PC-9 (cell line): ENCODE measurements at regions not wholly inside any gene's neighbourhood (a gene's known extent, or its start where the extent isn't known, plus 50 kb on each side); places are given as distances from the start of the nearest gene placed in this dataset.
"Not testable (repeated sequence)": the region's sequence is repeated elsewhere in the genome, so short reads cannot be mapped to it uniquely, and the experiment has no call there.

Experiments
- BruUV-seq: library from RNA; stranded (reverse); fragments of 400-500 nt; replicated peaks from 2 replicates; lab custom pipeline; 2021; lab: Mats Ljungman, UMichigan
- CTCF ChIA-PET: fragments of 300-600 bp; sonication (Branson Sonifier 250); formaldehyde crosslinking; loops from one replicate; lab custom pipeline; 2022; ENCODE audit warnings: antibody characterized with exemption; lab: Charles Lee
- POLR2A ChIA-PET: fragments of 300-600 bp; sonication (Branson Sonifier 250); formaldehyde crosslinking; loops from one replicate; lab custom pipeline; 2022; ENCODE audit warnings: antibody characterized with exemption; ENCODE audit not compliant: unreplicated experiment; lab: Charles Lee
- DNase-seq, 2 experiments: peaks; one replicate each; pipeline versions ENCODE4 v3.0.0 to v3.0.0-alpha.2; 2015 to 2022; ENCODE audit warnings: mixed read lengths in 1 of 2
- H2AFZ ChIP-seq: fragments of 200-600 bp; sonication (generic); 2 replicates; pipeline ENCODE4 v1.8.1; 2017; ENCODE audit warnings: antibody characterized with exemption
- H3F3A ChIP-seq: fragments of 200-600 bp; sonication (generic); 2 replicates; pipeline ENCODE4 v1.8.1; 2017; ENCODE audit warnings: antibody characterized with exemption, mild to moderate bottlenecking, low read depth; ENCODE audit not compliant: insufficient read depth
- H3K27ac ChIP-seq: fragments of 200-600 bp; sonication (generic); 2 replicates; pipeline ENCODE4 v1.6.1; 2016; ENCODE audit warnings: mixed run types
- H3K27me3 ChIP-seq: fragments of 200-600 bp; sonication (generic); 2 replicates; pipeline ENCODE4 v1.6.1; 2016; ENCODE audit warnings: low read depth, mixed run types; ENCODE audit not compliant: insufficient read depth
- H3K36me3 ChIP-seq: fragments of 200-600 bp; sonication (generic); 2 replicates; pipeline ENCODE4 v1.6.1; 2016; ENCODE audit warnings: low read depth, mixed run types
- H3K4me1 ChIP-seq: fragments of 200-600 bp; sonication (generic); replicated peaks from 2 replicates; pipeline ENCODE4 v1.6.1; 2016; ENCODE audit warnings: mixed run types; ENCODE audit not compliant: insufficient read depth
- H3K4me2 ChIP-seq: fragments of 200-600 bp; sonication (generic); 2 replicates; pipeline ENCODE4 v1.6.1; 2017; ENCODE audit warnings: mixed run types
- H3K4me3 ChIP-seq: fragments of 200-600 bp; sonication (generic); 2 replicates; pipeline ENCODE4 v1.6.1; 2016; ENCODE audit warnings: mixed run types
- H3K79me2 ChIP-seq: fragments of 200-600 bp; sonication (generic); 2 replicates; pipeline ENCODE4 v1.6.1; 2017; ENCODE audit warnings: low read depth, mixed run types
- H3K9me2 ChIP-seq: fragments of 200-600 bp; sonication (generic); 2 replicates; pipeline ENCODE4 v1.8.1; 2017; ENCODE audit warnings: mild to moderate bottlenecking; ENCODE audit not compliant: insufficient read depth
- H3K9me3 ChIP-seq: fragments of 200-600 bp; sonication (generic); 2 replicates; pipeline ENCODE4 v1.8.1; 2016; ENCODE audit warnings: low read depth; ENCODE audit not compliant: insufficient read depth
- H4K20me1 ChIP-seq: fragments of 200-600 bp; sonication (generic); 2 replicates; pipeline ENCODE4 v1.8.1; 2017; ENCODE audit not compliant: insufficient read depth
- EZH2 ChIP-seq: fragments of 200-600 bp; sonication (generic); IDR thresholded peaks from 2 replicates; pipeline ENCODE4 v1.8.0; 2017; ENCODE audit warnings: antibody characterized with exemption, low read depth
- intact Hi-C: fragments of 100-400 bp; cut with micrococcal nuclease; formaldehyde crosslinking; loops from one replicate; pipeline ENCODE4 v1.10.0; 2022; ENCODE audit not compliant: unreplicated experiment
- TF ChIP-seq, protein P1 (sequence below): fragments of 200-600 bp; sonication (generic); conservative IDR thresholded peaks from 2 replicates; pipeline ENCODE4 v1.6.1; 2017; ENCODE audit warnings: mixed run types, antibody characterized with exemption, mild to moderate bottlenecking, moderate library complexity

DNA sequence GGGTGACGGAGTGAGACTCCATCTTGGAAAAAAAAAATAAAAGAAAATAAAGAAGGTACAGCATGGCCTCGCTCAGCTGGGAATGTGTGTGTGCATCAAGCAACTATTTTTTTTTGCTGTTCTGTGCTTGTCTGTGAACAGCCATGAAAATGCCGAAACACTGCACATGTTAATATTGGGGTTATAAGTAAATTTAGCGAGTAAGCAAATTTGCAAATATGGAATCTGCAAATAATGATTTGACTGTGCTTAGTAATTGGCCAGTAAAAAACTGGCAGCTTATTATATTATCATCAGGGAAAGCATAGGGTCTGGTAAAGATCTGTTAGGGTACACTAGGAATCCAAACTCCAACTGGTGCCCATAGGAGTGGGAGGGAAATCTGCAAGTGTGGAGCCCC lies 278.1 kb upstream of the KLF4 start:
- H3K4me2 ChIP-seq: no peak overlapping the region
- POLR2A ChIA-PET: no interaction called here

GRCh38 chr9:107763469-107763868 lies 273.9 kb upstream of the KLF4 start:
- H3K4me1 ChIP-seq, H3K4me2 ChIP-seq, intact Hi-C loops, H3F3A ChIP-seq, H3K36me3 ChIP-seq, H3K27me3 ChIP-seq, H3K9me2 ChIP-seq, H3K27ac ChIP-seq, H3K4me3 ChIP-seq, CTCF ChIA-PET, BruUV-seq, DNase-seq, POLR2A ChIA-PET, H3K79me2 ChIP-seq, H2AFZ ChIP-seq, H4K20me1 ChIP-seq: not testable (repeated sequence)
- peaks cover 12% of the 10 kb centered on the region for H3K9me3 ChIP-seq

More for the DNA sequence above, 278.1 kb upstream of the KLF4 start:
- H3K4me1 ChIP-seq: no peaks in the 10 kb centered on the region
- intact Hi-C loops: no loop called here
- no peaks in the 10 kb centered on the region for H3K79me2 ChIP-seq
- H3K9me3 ChIP-seq: peaks cover 8% of the 10 kb centered on the region; the same call in 1 of the 2 replicates
- H4K20me1 ChIP-seq: no peaks in the 10 kb centered on the region
- no TSS peak for BruUV-seq
- no peak for DNase-seq
- H3K4me3 ChIP-seq: no peak overlapping the region
- no peak for TF ChIP-seq EZH2
- TF ChIP-seq, protein P1, sequence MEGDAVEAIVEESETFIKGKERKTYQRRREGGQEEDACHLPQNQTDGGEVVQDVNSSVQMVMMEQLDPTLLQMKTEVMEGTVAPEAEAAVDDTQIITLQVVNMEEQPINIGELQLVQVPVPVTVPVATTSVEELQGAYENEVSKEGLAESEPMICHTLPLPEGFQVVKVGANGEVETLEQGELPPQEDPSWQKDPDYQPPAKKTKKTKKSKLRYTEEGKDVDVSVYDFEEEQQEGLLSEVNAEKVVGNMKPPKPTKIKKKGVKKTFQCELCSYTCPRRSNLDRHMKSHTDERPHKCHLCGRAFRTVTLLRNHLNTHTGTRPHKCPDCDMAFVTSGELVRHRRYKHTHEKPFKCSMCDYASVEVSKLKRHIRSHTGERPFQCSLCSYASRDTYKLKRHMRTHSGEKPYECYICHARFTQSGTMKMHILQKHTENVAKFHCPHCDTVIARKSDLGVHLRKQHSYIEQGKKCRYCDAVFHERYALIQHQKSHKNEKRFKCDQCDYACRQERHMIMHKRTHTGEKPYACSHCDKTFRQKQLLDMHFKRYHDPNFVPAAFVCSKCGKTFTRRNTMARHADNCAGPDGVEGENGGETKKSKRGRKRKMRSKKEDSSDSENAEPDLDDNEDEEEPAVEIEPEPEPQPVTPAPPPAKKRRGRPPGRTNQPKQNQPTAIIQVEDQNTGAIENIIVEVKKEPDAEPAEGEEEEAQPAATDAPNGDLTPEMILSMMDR: no peak
- H3F3A ChIP-seq: no peaks in the 10 kb centered on the region
- H3K27me3 ChIP-seq: no peaks in the 10 kb centered on the region
- CTCF ChIA-PET: interaction anchor here (0.5 to 0.7 kb wide), 2 partner anchors 28 kb away, joined by 3 read pairs; no protein-coding TSS in a partner anchor
- no peak overlapping the region for H2AFZ ChIP-seq
- no peaks in the 10 kb centered on the region for H3K36me3 ChIP-seq
- no peak overlapping the region for H3K27ac ChIP-seq
- H3K9me2 ChIP-seq: no peaks in the 10 kb centered on the region

DNA sequence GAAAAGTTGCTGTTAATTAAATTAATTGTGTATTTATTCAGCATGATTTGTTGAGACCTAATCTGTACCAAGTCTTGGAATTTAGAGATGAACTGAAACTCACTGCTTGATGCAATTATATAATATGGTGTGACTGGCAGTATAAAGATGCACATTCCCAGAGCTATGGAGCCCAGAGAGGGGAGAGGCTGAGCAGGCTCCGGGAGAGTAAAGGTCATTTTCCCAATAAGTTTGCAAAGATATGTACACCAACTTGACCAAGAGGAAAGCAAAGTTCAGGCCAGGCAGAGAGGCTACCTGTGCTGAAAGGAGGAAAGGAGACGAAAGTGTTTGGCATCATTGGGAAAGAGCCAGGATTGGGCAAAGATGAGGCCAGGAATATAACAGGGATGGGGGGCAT lies 271.7 kb upstream of the KLF4 start:
- ChIA-PET CTCF (no interaction called here), POLR2A (no interaction called here)
- no peaks in the 10 kb centered on the region for H3K9me2 ChIP-seq
- no peaks in the 10 kb centered on the region for H3K36me3 ChIP-seq
- H3K4me3 ChIP-seq: no peak overlapping the region
- DNase-seq: no peak
- no peaks in the 10 kb centered on the region for H3K27me3 ChIP-seq
- H4K20me1 ChIP-seq: no peaks in the 10 kb centered on the region
- no peak overlapping the region for H2AFZ ChIP-seq
- H3K79me2 ChIP-seq: no peaks in the 10 kb centered on the region
- peaks cover 6% of the 10 kb centered on the region for H3K4me1 ChIP-seq
- no peak overlapping the region for H3K27ac ChIP-seq
- no TSS peak for BruUV-seq
- H3K9me3 ChIP-seq: peaks cover 12% of the 10 kb centered on the region
- H3K4me2 ChIP-seq: no peak overlapping the region
- H3F3A ChIP-seq: peaks cover 4% of the 10 kb centered on the region
- intact Hi-C loops: no loop called here
- no peak for TF ChIP-seq EZH2
- TF ChIP-seq, protein P1: no peak
